ENCODE measurements at regions not wholly inside any gene's neighbourhood (a gene's known extent, or its start where the extent isn't known, plus 50 kb on each side); places are given as distances from the start of the nearest gene placed in this dataset.
"Not testable (repeated sequence)": the region's sequence is repeated elsewhere in the genome, so short reads cannot be mapped to it uniquely, and the experiment has no call there.

DNA sequence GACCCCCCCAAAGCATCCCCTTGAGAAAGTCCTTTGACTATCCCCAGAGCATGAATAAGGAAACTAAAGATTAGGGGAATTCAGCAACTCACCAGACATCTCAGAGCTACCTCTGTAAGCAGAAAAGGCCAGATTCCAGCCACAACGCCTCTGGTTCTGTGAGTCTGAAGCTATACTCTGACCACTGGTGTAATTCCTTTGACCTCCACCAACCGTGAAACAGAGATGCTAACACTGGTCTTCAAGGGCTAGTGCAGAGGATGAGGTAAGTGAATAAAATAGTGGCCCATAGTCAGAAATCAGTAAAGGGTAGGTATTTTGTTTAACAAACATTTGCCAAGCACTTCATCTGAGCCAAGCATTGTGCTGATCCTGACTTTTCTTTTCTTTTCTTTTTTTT, 353.4 kb downstream of the NPIPA8 start:
- DNase-seq: no peak

DNA sequence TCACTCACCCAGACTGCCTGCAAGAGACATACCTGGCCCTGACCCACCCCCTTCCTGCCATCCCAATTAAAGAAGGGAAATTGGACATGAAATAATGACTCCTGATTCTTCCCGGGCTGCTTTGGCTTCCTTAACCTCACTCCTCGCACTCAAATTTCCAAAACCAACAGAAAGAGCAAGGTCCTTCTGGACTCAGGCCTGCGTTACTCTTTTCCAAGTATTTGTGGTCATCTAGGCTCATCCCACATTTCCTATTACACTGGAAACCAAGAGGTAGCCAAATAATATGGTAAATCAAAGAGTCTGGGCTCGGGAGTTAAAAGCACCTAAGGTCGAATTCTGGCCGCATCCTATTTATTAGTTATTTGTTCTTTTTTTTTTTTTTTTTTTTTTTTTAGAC, 359.3 kb downstream of the NPIPA8 start:
- DNase-seq: no peak

- no peak for DNase-seq
Measured at GRCh38 chr16:17972460-17972943, 364.0 kb downstream of the NPIPA8 start.

- DNase-seq: no peak
Measured at GRCh38 chr16:17970816-17971331, 365.7 kb downstream of the NPIPA8 start.

GRCh38 chr16:17970157-17970765, 366.3 kb downstream of the NPIPA8 start:
- DNase-seq: no peak

- no peak for DNase-seq
Measured at GRCh38 chr16:17965133-17965900, 371.2 kb downstream of the NPIPA8 start.

GRCh38 chr16:17964196-17964595, 372.3 kb downstream of the NPIPA8 start:
- no peak for DNase-seq

GRCh38 chr16:17963185-17963836, 373.2 kb downstream of the NPIPA8 start:
- no peak for DNase-seq

GRCh38 chr16:17962726-17963125, 373.8 kb downstream of the NPIPA8 start:
- no peak for DNase-seq

DNA sequence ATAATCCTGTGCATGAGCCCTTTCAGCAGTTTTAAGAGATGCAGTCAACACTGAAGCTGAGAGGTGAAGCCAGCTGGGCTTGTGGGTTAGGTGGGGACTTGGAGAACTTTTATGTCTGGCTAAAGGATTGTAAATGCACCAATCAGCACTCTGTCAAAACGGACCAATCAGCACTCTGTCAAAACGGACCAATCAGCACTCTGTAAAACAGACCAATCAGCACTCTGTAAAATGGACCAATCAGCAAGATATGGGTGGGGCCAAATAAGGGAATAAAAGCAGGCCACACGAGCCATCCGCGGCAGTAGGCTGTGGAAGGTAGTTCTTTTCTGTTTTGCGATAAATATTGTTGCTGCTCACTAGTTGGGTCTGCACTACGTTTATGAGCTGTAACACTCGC, 374.7 kb downstream of the NPIPA8 start:
- not testable (repeated sequence) for DNase-seq

DNA sequence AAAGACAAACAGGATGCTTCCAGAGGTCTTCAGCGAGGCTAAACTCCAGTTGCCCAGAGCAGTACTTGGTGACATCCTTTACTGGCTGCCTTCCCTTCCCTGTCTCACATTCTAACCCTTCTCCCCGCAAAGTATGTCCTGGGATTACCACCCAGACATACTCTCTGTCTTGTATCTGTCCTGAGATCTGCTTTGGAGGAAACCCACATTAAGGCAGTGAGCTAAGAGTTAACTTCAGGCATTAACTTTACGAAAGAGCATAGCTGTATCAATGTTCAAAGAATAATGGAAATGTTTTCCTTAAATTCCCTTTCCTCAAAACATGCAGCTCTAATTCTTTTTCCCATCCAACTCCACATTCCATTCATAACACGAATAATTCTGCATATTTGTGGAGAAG, 385.2 kb downstream of the NPIPA8 start:
- DNase-seq: no peak

DNA sequence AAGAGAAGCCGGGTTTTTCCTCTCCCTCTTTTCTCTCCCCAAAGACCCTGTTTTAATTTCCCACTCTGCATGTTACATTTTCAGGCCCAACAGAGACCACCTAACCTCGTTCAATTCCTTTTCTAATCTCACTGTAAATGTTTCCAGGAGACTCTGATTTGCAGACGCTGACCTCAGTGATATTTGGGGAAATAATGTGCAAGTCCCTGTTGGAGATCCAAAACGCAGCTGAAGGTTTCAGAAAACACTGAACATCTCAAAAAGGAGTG, 386.6 kb downstream of the NPIPA8 start:
- DNase-seq: no peak

DNA sequence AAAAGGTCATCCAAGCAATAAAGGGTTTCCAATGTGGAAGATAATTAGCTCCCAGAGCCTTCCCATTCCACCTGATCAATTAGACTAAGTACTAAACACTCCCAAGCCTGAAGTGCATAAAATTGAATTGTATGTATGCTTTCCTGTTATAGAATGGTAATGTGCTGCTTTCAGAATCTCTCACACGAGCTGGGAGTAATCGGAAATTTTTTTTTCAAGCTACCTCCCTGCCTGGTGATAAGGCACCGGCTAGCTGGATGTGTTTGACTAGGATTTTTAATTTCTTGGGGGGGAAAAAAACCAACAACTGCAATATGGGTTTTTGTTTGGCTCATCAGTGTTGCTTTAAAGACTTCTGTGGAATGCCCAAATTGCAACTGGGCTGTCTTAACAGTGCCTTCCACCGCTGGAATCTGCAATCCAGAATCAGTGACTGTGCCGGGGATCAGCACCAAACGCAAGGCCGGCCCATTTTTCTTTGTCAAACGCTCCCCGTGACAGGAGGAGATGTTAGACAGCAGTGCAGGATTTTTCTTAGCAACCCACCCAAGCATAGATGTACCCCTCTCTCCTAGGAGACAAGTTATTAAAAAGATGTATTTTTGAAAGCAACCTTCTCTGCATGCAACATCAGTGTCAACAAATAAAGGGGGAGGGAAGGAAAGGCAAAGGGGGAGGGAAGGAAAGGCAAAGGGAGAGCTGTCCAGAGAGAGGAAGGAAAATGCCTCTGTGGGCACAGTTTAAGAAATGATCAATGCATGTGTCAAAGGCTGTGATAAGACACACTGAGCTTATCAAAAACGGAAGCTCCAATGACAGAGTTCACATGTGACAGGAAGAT, 387.2 kb downstream of the NPIPA8 start:
- no peak for DNase-seq

DNA sequence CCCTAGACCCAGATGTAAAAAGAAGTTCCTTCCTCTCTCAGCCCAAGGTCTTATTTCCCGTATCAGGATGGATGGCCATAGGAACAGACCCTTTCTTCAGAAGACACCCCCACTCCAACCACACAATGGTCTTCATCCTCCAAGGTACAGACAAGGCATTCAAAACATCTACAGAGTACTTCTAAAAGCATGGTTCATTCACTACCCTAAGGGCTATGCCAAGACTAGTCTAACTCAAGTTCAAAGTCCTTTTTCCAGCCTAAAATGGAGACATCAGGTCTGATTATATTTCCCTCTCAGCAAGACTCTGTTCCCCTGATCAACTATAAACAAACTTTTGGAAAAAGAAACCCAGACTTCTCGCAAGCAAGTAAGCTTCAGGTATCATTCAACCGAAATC, 388.9 kb downstream of the NPIPA8 start:
- no peak for DNase-seq

DNA sequence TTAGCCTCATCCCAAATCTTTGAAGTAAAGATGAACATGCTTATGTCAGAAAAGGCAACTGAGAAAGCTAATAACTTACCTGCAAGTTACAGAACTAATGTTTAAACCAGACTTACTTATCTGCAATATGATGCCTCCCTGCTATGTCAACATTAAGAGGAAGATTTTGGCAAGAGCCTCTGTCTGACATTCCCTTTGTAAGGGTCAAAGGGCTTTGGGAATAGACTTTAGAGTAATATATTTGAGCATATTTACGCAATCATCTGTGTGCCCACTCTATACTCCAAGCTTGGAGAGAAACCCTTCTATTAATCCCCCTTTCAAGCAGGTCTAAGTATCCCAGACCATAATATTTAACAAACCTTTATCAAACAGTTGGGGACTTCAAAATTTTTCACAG, 389.4 kb downstream of the NPIPA8 start:
- no peak for DNase-seq

- no peak for DNase-seq
Measured at GRCh38 chr16:17945080-17945601, 391.4 kb downstream of the NPIPA8 start.

GRCh38 chr16:17944345-17944744, 392.2 kb downstream of the NPIPA8 start:
- no peak for DNase-seq

DNA sequence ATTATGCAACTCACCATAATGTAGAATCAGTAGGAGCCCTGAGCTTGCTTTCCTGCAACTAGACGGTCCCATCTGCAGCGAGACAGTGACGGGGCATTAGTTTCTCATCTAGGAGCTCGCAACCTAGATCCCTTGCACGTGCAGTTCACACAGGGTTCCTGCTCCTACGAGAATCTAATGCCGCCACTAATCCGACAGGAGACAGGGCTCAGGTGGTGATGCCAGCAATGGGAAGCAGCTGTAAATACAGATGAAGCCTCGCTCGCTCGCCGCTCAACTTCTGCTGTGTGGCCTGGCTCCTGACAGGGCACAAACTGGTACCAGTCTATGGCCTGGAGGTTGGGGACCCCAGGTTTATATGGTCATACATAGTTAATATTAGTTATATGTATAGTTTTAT, 394.5 kb downstream of the NPIPA8 start:
- no peak for DNase-seq

DNA sequence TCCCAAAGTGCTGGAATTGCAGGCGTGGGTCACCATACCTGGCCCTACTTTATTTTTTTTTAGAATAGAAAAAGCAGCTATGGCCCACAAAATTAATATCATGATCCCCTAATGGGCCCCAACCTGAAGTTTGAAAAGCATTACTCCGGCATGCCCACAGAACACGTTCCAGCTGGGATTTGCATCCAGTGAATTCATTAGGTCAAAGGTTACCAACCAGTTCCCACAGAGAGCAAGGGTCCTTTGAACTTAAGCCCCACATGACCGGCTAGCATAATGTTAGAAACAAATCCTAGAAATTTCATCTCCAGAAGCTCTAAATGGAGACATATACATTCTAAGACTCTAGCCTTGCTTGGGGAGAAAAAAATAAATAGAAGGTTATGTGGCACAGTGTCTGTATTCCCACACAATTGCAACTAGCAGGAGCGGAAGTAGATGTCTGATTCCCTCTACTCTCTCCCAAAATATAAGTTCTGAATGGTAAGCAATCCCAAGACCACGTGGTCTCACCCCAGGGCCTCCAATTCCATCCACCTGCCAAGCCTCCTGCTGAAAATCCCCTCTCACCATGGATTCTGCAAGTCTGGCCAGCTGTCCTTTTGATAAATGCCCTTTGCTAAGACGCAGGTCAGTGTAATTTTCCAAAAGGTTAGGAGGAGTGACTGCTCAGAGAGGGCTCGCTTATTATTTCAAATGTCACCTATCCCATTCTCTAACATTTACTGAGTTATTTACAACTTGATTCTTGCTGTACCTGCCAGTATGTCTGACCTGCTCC, 395.8 kb downstream of the NPIPA8 start:
- DNase-seq: no peak

- DNase-seq: no peak
Measured at GRCh38 chr16:17939723-17940122, 396.8 kb downstream of the NPIPA8 start.

- no peak for DNase-seq
Measured at GRCh38 chr16:17939122-17939536, 397.4 kb downstream of the NPIPA8 start.

DNA sequence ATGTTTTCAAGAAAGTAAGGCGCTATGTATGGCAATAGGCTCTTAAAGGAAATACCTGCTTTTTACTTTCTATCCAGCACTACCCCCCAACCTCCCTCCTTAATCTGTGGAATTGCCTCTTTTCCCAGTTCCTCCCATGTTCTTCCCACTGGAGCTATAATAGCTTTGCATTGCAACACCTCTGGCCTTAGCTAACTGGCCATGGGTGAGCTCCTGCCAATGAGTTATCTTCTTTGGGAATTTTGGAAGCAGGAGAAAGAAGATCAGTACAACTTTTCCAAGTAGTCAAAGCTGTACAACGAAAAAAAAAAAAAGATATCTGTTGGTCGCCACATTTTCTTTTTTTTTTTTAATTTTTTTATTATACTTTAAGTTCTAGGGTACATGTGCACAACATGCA, 398.0 kb downstream of the NPIPA8 start:
- DNase-seq: no peak
